Sigmoid colon (tissue), 4 donors: ENCODE measurements at regions not wholly inside any gene's neighbourhood (a gene's known extent, or its start where the extent isn't known, plus 50 kb on each side); places are given as distances from the start of the nearest gene placed in this dataset.

Experiments
- POLR2AphosphoS5 ChIP-seq, 4 donors: sonication (generic); formaldehyde crosslinking; IDR thresholded peaks; one replicate each; pipeline ENCODE4 v1.6.1; 2017; ENCODE audit warnings: antibody characterized with exemption in 4 of 4
- TF ChIP-seq, protein P1 (sequence below), 4 experiments: fragments of 450-650 bp in 3 of 4; fragments of 200-600 bp in 1 of 4; IDR thresholded peaks; one replicate each; pipeline ENCODE4 v1.5.1; 2016 to 2019; ENCODE audit warnings: antibody characterized with exemption in 4 of 4, mild to moderate bottlenecking in 3 of 4, moderate library complexity in 2 of 4

DNA sequence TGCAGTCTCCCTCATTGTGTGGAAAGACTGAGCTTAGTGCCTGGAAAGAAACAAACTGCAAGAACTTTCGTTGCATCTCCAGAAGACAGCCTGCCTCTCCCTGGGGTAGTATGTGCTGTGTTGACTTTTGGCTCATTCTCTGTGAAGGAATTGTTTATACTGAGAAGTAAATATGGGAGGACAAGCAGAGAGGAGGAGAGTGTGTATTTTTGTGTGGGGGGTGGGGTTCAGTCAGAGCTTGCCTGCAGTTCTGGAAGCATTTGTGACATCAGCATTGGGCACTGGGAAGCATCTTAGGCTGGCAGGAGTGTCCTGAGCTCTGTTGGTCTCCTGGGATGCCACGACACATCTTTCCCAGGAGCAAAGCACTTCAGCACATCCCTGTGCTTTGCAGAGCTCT is 147.9 kb downstream of the HS3ST3B1 start:
- TF ChIP-seq, protein P1, sequence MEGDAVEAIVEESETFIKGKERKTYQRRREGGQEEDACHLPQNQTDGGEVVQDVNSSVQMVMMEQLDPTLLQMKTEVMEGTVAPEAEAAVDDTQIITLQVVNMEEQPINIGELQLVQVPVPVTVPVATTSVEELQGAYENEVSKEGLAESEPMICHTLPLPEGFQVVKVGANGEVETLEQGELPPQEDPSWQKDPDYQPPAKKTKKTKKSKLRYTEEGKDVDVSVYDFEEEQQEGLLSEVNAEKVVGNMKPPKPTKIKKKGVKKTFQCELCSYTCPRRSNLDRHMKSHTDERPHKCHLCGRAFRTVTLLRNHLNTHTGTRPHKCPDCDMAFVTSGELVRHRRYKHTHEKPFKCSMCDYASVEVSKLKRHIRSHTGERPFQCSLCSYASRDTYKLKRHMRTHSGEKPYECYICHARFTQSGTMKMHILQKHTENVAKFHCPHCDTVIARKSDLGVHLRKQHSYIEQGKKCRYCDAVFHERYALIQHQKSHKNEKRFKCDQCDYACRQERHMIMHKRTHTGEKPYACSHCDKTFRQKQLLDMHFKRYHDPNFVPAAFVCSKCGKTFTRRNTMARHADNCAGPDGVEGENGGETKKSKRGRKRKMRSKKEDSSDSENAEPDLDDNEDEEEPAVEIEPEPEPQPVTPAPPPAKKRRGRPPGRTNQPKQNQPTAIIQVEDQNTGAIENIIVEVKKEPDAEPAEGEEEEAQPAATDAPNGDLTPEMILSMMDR (IDR thresholded peaks at IDR 0.05), result no peak
- no peak for TF ChIP-seq POLR2AphosphoS5 (IDR thresholded peaks at IDR 0.05)
